HG02642 (cell line): ENCODE measurements at regions not wholly inside any gene's neighbourhood (a gene's known extent, or its start where the extent isn't known, plus 50 kb on each side); places are given as distances from the start of the nearest gene placed in this dataset.

Experiments used
- ATAC-seq: cut with Tn5 transposase; IDR thresholded peaks from one replicate; pipeline ENCODE4 v1.9.1; 2021; ENCODE audit warnings: mild to moderate bottlenecking; ENCODE audit not compliant: unreplicated experiment, poor library complexity

GRCh38 chr2:51093016-51093415 lies 61.1 kb upstream of the NRXN1 start:
- no peak for ATAC-seq

DNA sequence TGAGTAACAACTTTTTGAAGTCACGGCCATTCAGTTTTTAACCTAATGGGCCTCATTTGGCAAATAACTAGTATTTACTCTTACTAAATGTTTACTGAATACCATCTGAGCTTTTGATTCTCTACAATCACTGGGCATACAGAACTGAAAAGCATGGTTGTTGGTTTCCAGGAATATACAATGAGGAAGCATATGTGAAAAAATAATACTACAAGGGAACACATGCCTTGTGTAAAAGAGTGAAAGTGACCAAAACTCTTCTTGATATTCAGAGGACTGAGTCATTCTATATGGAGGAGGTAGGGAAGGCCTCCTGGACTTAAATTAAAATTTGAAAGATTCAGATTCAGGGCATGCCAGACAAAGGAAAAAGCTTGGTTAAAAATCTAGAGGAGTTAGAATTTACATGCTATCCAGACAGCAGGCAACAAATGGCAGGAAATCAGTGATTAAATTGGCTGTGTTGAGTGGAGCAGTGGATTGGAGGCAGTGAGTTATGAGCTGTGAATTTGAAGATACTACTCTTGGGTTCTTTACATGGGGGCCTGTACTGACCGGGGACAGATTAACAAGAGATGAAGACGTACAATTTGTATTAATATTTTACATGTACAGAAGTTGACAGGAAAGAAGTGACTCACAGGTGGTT lies 53.6 kb upstream of the NRXN1 start:
- no peak for ATAC-seq

DNA sequence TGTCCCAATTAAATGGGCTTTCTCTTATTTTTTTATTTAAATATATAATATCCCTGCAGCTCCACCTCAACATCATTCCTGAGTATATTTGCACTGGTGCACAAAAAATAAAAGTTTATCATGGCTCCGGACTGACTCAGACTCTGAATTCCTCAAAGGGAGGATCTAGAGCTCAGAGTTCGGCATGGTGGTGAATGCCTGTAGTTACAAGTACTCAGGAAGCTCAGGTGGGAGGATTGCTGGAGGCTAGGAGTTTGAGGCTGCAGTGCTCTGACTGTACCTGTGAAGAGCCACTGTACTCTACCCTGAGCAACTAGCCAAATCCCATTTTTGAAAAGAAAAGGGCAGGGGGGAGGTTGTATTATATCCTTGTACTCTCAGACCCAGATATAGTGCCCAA lies 52.8 kb upstream of the NRXN1 start:
- no peak for ATAC-seq
